PC-3 (cell line): ENCODE measurements at regions not wholly inside any gene's neighbourhood (a gene's known extent, or its start where the extent isn't known, plus 50 kb on each side); places are given as distances from the start of the nearest gene placed in this dataset.

Experiments
- ATAC-seq: fragments of 200-7000 bp; cut with Tn5 transposase; 2 replicates; pipeline ENCODE4 v1.9.1; 2020; ENCODE audit warnings: mild to moderate bottlenecking, moderate library complexity
- BruUV-seq: library from RNA; stranded (reverse); fragments of 400-500 nt; replicated peaks from 2 replicates; lab custom pipeline; 2021; lab: Mats Ljungman, UMichigan
- CTCF ChIA-PET: fragments of 300-600 bp; sonication (Branson Sonifier 250); formaldehyde crosslinking; loops from one replicate; lab custom pipeline; 2022; ENCODE audit warnings: antibody characterized with exemption; lab: Charles Lee
- POLR2A ChIA-PET: fragments of 300-600 bp; sonication (Branson Sonifier 250); formaldehyde crosslinking; loops from one replicate; lab custom pipeline; 2022; ENCODE audit warnings: antibody characterized with exemption; ENCODE audit not compliant: unreplicated experiment; lab: Charles Lee
- DNase-seq: peaks from one replicate; pipeline ENCODE4 v3.0.0-alpha.2; 2015
- H2AFZ ChIP-seq: fragments of 300-600 bp; sonication (generic); 2 replicates; pipeline ENCODE4 v1.6.0; 2016; ENCODE audit warnings: antibody characterized with exemption, low read length
- H3F3A ChIP-seq: fragments of 300-600 bp; sonication (generic); one replicate; pipeline ENCODE4 v1.6.0; 2017; ENCODE audit warnings: antibody characterized with exemption, low read length, control low read depth, mild to moderate bottlenecking; ENCODE audit not compliant: unreplicated experiment
- H3K27ac ChIP-seq: fragments of 300-600 bp; sonication (generic); 2 replicates; pipeline ENCODE4 v1.5.1; 2016; ENCODE audit warnings: mild to moderate bottlenecking, low read length
- H3K27me3 ChIP-seq: fragments of 300-600 bp; sonication (generic); 2 replicates; pipeline ENCODE4 v1.6.1; 2016; ENCODE audit warnings: low read length, mixed read lengths
- H3K36me3 ChIP-seq: fragments of 300-600 bp; sonication (generic); 2 replicates; pipeline ENCODE4 v1.6.1; 2016; ENCODE audit warnings: low read depth, mixed run types, low read length, mixed read lengths
- H3K4me1 ChIP-seq: fragments of 300-600 bp; sonication (generic); 2 replicates; pipeline ENCODE4 v1.5.1; 2016; ENCODE audit warnings: low read length; ENCODE audit not compliant: insufficient read depth
- H3K4me2 ChIP-seq: fragments of 300-600 bp; sonication (generic); 2 replicates; pipeline ENCODE4 v1.6.0; 2016; ENCODE audit warnings: low read length
- H3K4me3 ChIP-seq: fragments of 300-600 bp; sonication (generic); 2 replicates; pipeline ENCODE4 v1.5.1; 2016; ENCODE audit warnings: mild to moderate bottlenecking, low read length, mixed read lengths
- H3K79me2 ChIP-seq: fragments of 300-600 bp; sonication (generic); 2 replicates; pipeline ENCODE4 v1.6.1; 2017; ENCODE audit warnings: low read length, mixed read lengths
- H3K9ac ChIP-seq: fragments of 300-600 bp; sonication (generic); 2 replicates; pipeline ENCODE4 v1.6.0; 2016; ENCODE audit warnings: mild to moderate bottlenecking, low read length
- H3K9me2 ChIP-seq: fragments of 300-600 bp; sonication (generic); replicated peaks from 2 replicates; pipeline ENCODE4 v1.6.1; 2016; ENCODE audit warnings: mixed run types, low read length, mixed read lengths
- H3K9me3 ChIP-seq: fragments of 300-600 bp; sonication (generic); 2 replicates; pipeline ENCODE4 v1.6.1; 2016; ENCODE audit warnings: low read length, mixed read lengths
- H4K20me1 ChIP-seq: fragments of 300-600 bp; sonication (generic); 2 replicates; pipeline ENCODE4 v1.6.1; 2016; ENCODE audit warnings: low read length, mixed read lengths
- EZH2 ChIP-seq: fragments of 300-600 bp; sonication (generic); IDR thresholded peaks from one replicate; pipeline ENCODE4 v1.6.1; 2017; ENCODE audit warnings: antibody characterized with exemption, mild to moderate bottlenecking, low read length; ENCODE audit not compliant: unreplicated experiment
- EZH2phosphoT487 ChIP-seq: fragments of 300-600 bp; sonication (generic); IDR thresholded peaks from 2 replicates; pipeline ENCODE4 v1.6.1; 2018; ENCODE audit warnings: mild to moderate bottlenecking, antibody characterized with exemption, low read length, borderline replicate concordance
- intact Hi-C: fragments of 100-400 bp; cut with micrococcal nuclease; formaldehyde crosslinking; loops from 2 replicates; pipeline ENCODE4 v1.9.0; 2023
- TF ChIP-seq, protein P1 (sequence below): fragments of 300-600 bp; sonication (generic); conservative IDR thresholded peaks from 2 replicates; pipeline ENCODE4 v1.5.1; 2017; ENCODE audit warnings: antibody characterized with exemption, low read depth, mild to moderate bottlenecking, low read length

DNA sequence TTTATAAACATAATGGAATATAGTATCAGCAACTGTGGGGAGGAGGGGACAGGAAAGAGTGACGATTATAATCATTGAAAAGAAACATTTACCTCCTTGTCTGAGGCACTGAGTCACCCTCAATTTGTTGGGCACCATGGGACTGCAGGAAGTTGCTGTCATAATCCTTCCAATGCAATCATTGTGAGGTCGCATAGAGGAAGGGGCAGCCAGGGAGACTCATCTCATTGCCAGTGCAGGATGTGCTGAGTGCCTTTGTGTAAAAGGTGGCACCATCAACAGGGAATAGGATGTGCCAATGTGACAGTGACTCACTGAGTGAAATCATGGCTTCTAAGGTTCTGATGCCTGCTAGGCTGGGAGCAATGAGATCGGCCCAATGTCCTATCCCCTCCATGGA lies 300.4 kb upstream of the ADAMTS9 start:
- H3F3A ChIP-seq, result no peaks in the 10 kb centered on the region
- no peaks in the 10 kb centered on the region for H4K20me1 ChIP-seq
- H3K4me3 ChIP-seq, result no peak overlapping the region
- no peaks in the 10 kb centered on the region for H3K9me2 ChIP-seq
- ChIA-PET CTCF (no interaction called here), POLR2A (no interaction called here)
- H3K79me2 ChIP-seq, result no peaks in the 10 kb centered on the region
- no peaks in the 10 kb centered on the region for H3K27me3 ChIP-seq
- no peak overlapping the region for H3K4me2 ChIP-seq
- H3K27ac ChIP-seq, result no peak overlapping the region
- DNase-seq (no peak), ATAC-seq (no peak)
- BruUV-seq, result no TSS peak
- no peaks in the 10 kb centered on the region for H3K4me1 ChIP-seq
- H3K9me3 ChIP-seq, result no peaks in the 10 kb centered on the region
- no peak overlapping the region for H2AFZ ChIP-seq
- H3K36me3 ChIP-seq, result no peaks in the 10 kb centered on the region
- no peak overlapping the region for H3K9ac ChIP-seq
- TF ChIP-seq EZH2, result no peak
- TF ChIP-seq EZH2phosphoT487, result no peak
- TF ChIP-seq, protein P1, sequence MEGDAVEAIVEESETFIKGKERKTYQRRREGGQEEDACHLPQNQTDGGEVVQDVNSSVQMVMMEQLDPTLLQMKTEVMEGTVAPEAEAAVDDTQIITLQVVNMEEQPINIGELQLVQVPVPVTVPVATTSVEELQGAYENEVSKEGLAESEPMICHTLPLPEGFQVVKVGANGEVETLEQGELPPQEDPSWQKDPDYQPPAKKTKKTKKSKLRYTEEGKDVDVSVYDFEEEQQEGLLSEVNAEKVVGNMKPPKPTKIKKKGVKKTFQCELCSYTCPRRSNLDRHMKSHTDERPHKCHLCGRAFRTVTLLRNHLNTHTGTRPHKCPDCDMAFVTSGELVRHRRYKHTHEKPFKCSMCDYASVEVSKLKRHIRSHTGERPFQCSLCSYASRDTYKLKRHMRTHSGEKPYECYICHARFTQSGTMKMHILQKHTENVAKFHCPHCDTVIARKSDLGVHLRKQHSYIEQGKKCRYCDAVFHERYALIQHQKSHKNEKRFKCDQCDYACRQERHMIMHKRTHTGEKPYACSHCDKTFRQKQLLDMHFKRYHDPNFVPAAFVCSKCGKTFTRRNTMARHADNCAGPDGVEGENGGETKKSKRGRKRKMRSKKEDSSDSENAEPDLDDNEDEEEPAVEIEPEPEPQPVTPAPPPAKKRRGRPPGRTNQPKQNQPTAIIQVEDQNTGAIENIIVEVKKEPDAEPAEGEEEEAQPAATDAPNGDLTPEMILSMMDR, result no peak
- intact Hi-C loops, result no loop called here

DNA sequence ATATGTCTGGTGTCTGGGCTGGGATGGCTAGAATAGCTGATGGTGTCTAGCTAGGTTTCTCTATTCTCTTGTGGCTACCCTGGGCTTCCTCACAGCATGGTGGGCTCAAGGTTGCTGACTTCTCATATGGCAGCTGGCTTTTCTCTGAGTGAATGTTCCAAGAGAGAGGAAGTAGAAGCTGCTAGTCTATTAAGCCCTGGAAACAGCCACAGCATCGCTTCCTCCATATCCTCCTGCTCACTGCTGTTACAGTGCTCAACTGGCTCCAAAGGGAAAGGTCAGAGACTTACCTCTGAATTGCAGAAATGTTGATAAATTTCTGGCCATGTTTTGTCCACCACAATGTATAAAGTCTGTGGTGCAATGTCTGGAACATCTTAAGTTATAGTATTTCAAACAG lies 299.9 kb upstream of the ADAMTS9 start:
- Histone ChIP-seq H3K9me3 (no peaks in the 10 kb centered on the region), H3K79me2 (no peaks in the 10 kb centered on the region), H2AFZ (no peak overlapping the region), H3K36me3 (no peaks in the 10 kb centered on the region), H3K4me3 (no peak overlapping the region), H4K20me1 (no peaks in the 10 kb centered on the region), H3K27ac (no peak overlapping the region), H3K9ac (no peak overlapping the region), H3F3A (no peaks in the 10 kb centered on the region), H3K4me2 (no peak overlapping the region), H3K9me2 (no peaks in the 10 kb centered on the region), H3K27me3 (no peaks in the 10 kb centered on the region), H3K4me1 (no peaks in the 10 kb centered on the region)
- CTCF ChIA-PET, result no interaction called here
- ATAC-seq (no peak), DNase-seq (no peak)
- BruUV-seq, result no TSS peak
- no peak for TF ChIP-seq EZH2
- TF ChIP-seq, protein P1, result no peak
- no peak for TF ChIP-seq EZH2phosphoT487
- POLR2A ChIA-PET, result no interaction called here
- intact Hi-C loops, result no loop called here

DNA sequence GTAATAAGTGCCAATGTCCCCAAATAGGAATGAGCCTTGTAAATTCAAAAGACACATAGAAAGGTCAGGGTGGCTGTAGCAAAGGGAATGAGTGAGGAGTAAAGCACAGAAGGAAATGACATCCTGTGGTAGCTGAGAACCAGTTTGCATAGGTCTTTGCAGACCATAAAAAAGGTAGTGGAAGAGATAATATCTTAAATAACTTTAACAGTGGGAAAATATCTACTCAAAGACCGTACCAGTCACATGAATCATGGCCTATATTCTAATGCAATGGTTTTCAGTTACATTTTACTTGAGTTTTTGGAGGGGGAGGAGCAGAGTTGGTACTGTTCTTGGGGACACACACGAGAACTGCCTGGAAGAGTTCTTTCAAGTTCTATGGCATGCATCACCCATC lies 297.3 kb upstream of the ADAMTS9 start:
- no peaks in the 10 kb centered on the region for H4K20me1 ChIP-seq
- no peak overlapping the region for H2AFZ ChIP-seq
- ChIA-PET CTCF (no interaction called here), POLR2A (no interaction called here)
- BruUV-seq, result no TSS peak
- no peaks in the 10 kb centered on the region for H3K79me2 ChIP-seq
- H3K27me3 ChIP-seq, result no peaks in the 10 kb centered on the region
- no peaks in the 10 kb centered on the region for H3K4me1 ChIP-seq
- no peak for ATAC-seq
- no peaks in the 10 kb centered on the region for H3K9me2 ChIP-seq
- no peak overlapping the region for H3K4me3 ChIP-seq
- H3K27ac ChIP-seq, result no peak overlapping the region
- DNase-seq, result no peak
- H3K4me2 ChIP-seq, result no peak overlapping the region
- intact Hi-C loops, result no loop called here
- H3K36me3 ChIP-seq, result no peaks in the 10 kb centered on the region
- TF ChIP-seq EZH2 (no peak), EZH2phosphoT487 (no peak)
- TF ChIP-seq, protein P1, result no peak
- no peaks in the 10 kb centered on the region for H3F3A ChIP-seq
- H3K9me3 ChIP-seq, result no peaks in the 10 kb centered on the region
- no peak overlapping the region for H3K9ac ChIP-seq
